ENCODE measurements at regions not wholly inside any gene's neighbourhood (a gene's known extent, or its start where the extent isn't known, plus 50 kb on each side); places are given as distances from the start of the nearest gene placed in this dataset.
"Not testable (repeated sequence)": the region's sequence is repeated elsewhere in the genome, so short reads cannot be mapped to it uniquely, and the experiment has no call there.

- Histone ChIP-seq H3K4me3 (no peak overlapping the region), H3K27me3 (peaks cover 2% of the 10 kb centered on the region; the same call in 1 of the 2 replicates), H3K9me3 (no peaks in the 10 kb centered on the region), H3K36me3 (no peaks in the 10 kb centered on the region)
- DNase-seq: no peak
These were observed 242.8 kb upstream of the HNRNPA3 start for GRCh38 chr2:176969642-176970359.

GRCh38 chr2:176976736-176977685, 235.6 kb upstream of the HNRNPA3 start:
- H3K36me3 ChIP-seq: no peaks in the 10 kb centered on the region
- no peak overlapping the region for H3K4me3 ChIP-seq
- peaks cover 2% of the 10 kb centered on the region; the same call in 1 of the 2 replicates for H3K27me3 ChIP-seq
- DNase-seq: no peak
- no peaks in the 10 kb centered on the region for H3K9me3 ChIP-seq

GRCh38 chr2:176978921-176979320, 233.7 kb upstream of the HNRNPA3 start:
- DNase-seq: no peak
- Histone ChIP-seq H3K9me3 (no peaks in the 10 kb centered on the region), H3K36me3 (no peaks in the 10 kb centered on the region), H3K27me3 (no peaks in the 10 kb centered on the region; the same call in 1 of the 2 replicates), H3K4me3 (no peak overlapping the region)

- no peak for DNase-seq
- no peaks in the 10 kb centered on the region; the same call in 1 of the 2 replicates for H3K27me3 ChIP-seq
- no peaks in the 10 kb centered on the region for H3K36me3 ChIP-seq
- H3K9me3 ChIP-seq: no peaks in the 10 kb centered on the region
- H3K4me3 ChIP-seq: no peak overlapping the region
These were observed 232.4 kb upstream of the HNRNPA3 start for GRCh38 chr2:176979981-176980710.

GRCh38 chr2:176984987-176985386, 227.6 kb upstream of the HNRNPA3 start:
- Histone ChIP-seq H3K9me3 (no peaks in the 10 kb centered on the region), H3K36me3 (no peaks in the 10 kb centered on the region), H3K27me3 (no peaks in the 10 kb centered on the region; the same call in 1 of the 2 replicates), H3K4me3 (no peak overlapping the region)
- DNase-seq: no peak

GRCh38 chr2:176985871-176986270, 226.7 kb upstream of the HNRNPA3 start:
- H3K9me3 ChIP-seq: no peaks in the 10 kb centered on the region
- H3K27me3 ChIP-seq: no peaks in the 10 kb centered on the region; the same call in 1 of the 2 replicates
- H3K4me3 ChIP-seq: no peak overlapping the region
- no peak for DNase-seq
- H3K36me3 ChIP-seq: no peaks in the 10 kb centered on the region

- no peak for DNase-seq
- Histone ChIP-seq H3K4me3 (no peak overlapping the region), H3K9me3 (no peaks in the 10 kb centered on the region), H3K27me3 (no peaks in the 10 kb centered on the region; the same call in 1 of the 2 replicates), H3K36me3 (no peaks in the 10 kb centered on the region)
These were observed 226.1 kb upstream of the HNRNPA3 start for GRCh38 chr2:176986487-176986886.

- Histone ChIP-seq H3K36me3 (no peaks in the 10 kb centered on the region), H3K27me3 (no peaks in the 10 kb centered on the region), H3K9me3 (no peaks in the 10 kb centered on the region), H3K4me3 (no peak overlapping the region)
- DNase-seq: no peak
These were observed 221.2 kb upstream of the HNRNPA3 start for GRCh38 chr2:176991411-176991810.

- Histone ChIP-seq H3K4me3 (no peak overlapping the region), H3K9me3 (no peaks in the 10 kb centered on the region), H3K27me3 (no peaks in the 10 kb centered on the region), H3K36me3 (no peaks in the 10 kb centered on the region)
- DNase-seq: peak; percentile 62
These were observed 215.4 kb upstream of the HNRNPA3 start for GRCh38 chr2:176997074-176997791.

- DNase-seq: no peak
- H3K4me3 ChIP-seq: no peak overlapping the region
- no peaks in the 10 kb centered on the region for H3K27me3 ChIP-seq
- H3K9me3 ChIP-seq: no peaks in the 10 kb centered on the region
- no peaks in the 10 kb centered on the region for H3K36me3 ChIP-seq
These were observed 214.8 kb upstream of the HNRNPA3 start for GRCh38 chr2:176997792-176998169.

GRCh38 chr2:176999301-176999700, 213.3 kb upstream of the HNRNPA3 start:
- H3K4me3 ChIP-seq: no peak overlapping the region
- no peaks in the 10 kb centered on the region for H3K9me3 ChIP-seq
- H3K27me3 ChIP-seq: no peaks in the 10 kb centered on the region
- no peak for DNase-seq
- no peaks in the 10 kb centered on the region for H3K36me3 ChIP-seq

- no peak overlapping the region for H3K4me3 ChIP-seq
- no peaks in the 10 kb centered on the region for H3K9me3 ChIP-seq
- H3K27me3 ChIP-seq: no peaks in the 10 kb centered on the region
- H3K36me3 ChIP-seq: no peaks in the 10 kb centered on the region
- DNase-seq: no peak
These were observed 212.4 kb upstream of the HNRNPA3 start for GRCh38 chr2:177000061-177000714.

GRCh38 chr2:177000715-177001072, 211.9 kb upstream of the HNRNPA3 start:
- H3K36me3 ChIP-seq: no peaks in the 10 kb centered on the region

GRCh38 chr2:177001334-177001733, 211.3 kb upstream of the HNRNPA3 start:
- H3K9me3 ChIP-seq: no peaks in the 10 kb centered on the region
- no peaks in the 10 kb centered on the region for H3K36me3 ChIP-seq
- H3K27me3 ChIP-seq: no peaks in the 10 kb centered on the region
- DNase-seq: no peak
- H3K4me3 ChIP-seq: no peak overlapping the region

More at GRCh38 chr2:177000715-177001072, 211.9 kb upstream of the HNRNPA3 start:
- Histone ChIP-seq H3K4me3 (no peak overlapping the region), H3K9me3 (no peaks in the 10 kb centered on the region), H3K27me3 (no peaks in the 10 kb centered on the region)
- no peak for DNase-seq

- H3K36me3 ChIP-seq: no peaks in the 10 kb centered on the region
- no peaks in the 10 kb centered on the region for H3K27me3 ChIP-seq
- DNase-seq: no peak
- no peak overlapping the region for H3K4me3 ChIP-seq
- no peaks in the 10 kb centered on the region for H3K9me3 ChIP-seq
These were observed 209.6 kb upstream of the HNRNPA3 start for GRCh38 chr2:177002983-177003382.

GRCh38 chr2:177007726-177008125, 204.9 kb upstream of the HNRNPA3 start:
- H3K27me3 ChIP-seq, H3K4me3 ChIP-seq, H3K9me3 ChIP-seq, H3K36me3 ChIP-seq, DNase-seq: not testable (repeated sequence)
